ENCODE measurements at regions not wholly inside any gene's neighbourhood (a gene's known extent, or its start where the extent isn't known, plus 50 kb on each side); places are given as distances from the start of the nearest gene placed in this dataset.

- H3K9me3 ChIP-seq (ENCODE audit: control insufficient read depth in 1 of 2, low read length in 2 of 2) = no peaks in the 10 kb centered on the region
- no peaks in the 10 kb centered on the region for H3K4me1 ChIP-seq (ENCODE audit: insufficient read depth, low read length)
- POLR2A ChIA-PET (ENCODE audit: partially characterized antibody) = no interaction called here
- intact Hi-C loops (cut with micrococcal nuclease) = no loop called here
- CTCF ChIA-PET (ENCODE audit: partially characterized antibody) = no interaction called here
- no peak for DNase-seq
- Mint-ChIP-seq H3K27ac (no peak overlapping the region), H3K9me3 (no peaks in the 10 kb centered on the region), H3K36me3 (no peaks in the 10 kb centered on the region), H3K4me1 (no peaks in the 10 kb centered on the region), H3K4me3 (no peak overlapping the region), H3K27me3 (peaks cover 0 to 1% of the 10 kb centered on the region in 2 donors)
- no peak overlapping the region for H3K27ac ChIP-seq (ENCODE audit: low read depth, low read length)
- H3K4me3 ChIP-seq (ENCODE audit: low read length in 2 of 2) = no peak overlapping the region
- no peaks in the 10 kb centered on the region for H3K27me3 ChIP-seq (ENCODE audit: insufficient read depth, low read length)
- H3K36me3 ChIP-seq (ENCODE audit: insufficient read depth, low read length) = no peaks in the 10 kb centered on the region
Measured at GRCh38 chr5:160921423-160922285, 69.6 kb upstream of the ATP10B start.

GRCh38 chr5:160919626-160920025 is 67.6 kb upstream of the ATP10B start:
- H3K27ac ChIP-seq (ENCODE audit: low read depth, low read length) = no peak overlapping the region
- intact Hi-C loops (cut with micrococcal nuclease) = no loop called here
- Mint-ChIP-seq H3K4me3 (no peak overlapping the region), H3K9me3 (no peaks in the 10 kb centered on the region), H3K27me3 (peaks cover 0 to 3% of the 10 kb centered on the region in 2 donors), H3K4me1 (no peaks in the 10 kb centered on the region), H3K27ac (no peak overlapping the region), H3K36me3 (no peaks in the 10 kb centered on the region)
- no peaks in the 10 kb centered on the region for H3K27me3 ChIP-seq (ENCODE audit: insufficient read depth, low read length)
- no peaks in the 10 kb centered on the region for H3K4me1 ChIP-seq (ENCODE audit: insufficient read depth, low read length)
- no peak for DNase-seq
- no peaks in the 10 kb centered on the region for H3K36me3 ChIP-seq (ENCODE audit: insufficient read depth, low read length)
- ChIA-PET CTCF (ENCODE audit: partially characterized antibody) (no interaction called here), POLR2A (ENCODE audit: partially characterized antibody) (no interaction called here)
- H3K9me3 ChIP-seq (ENCODE audit: control insufficient read depth in 1 of 2, low read length in 2 of 2) = no peaks in the 10 kb centered on the region
- H3K4me3 ChIP-seq (ENCODE audit: low read length in 2 of 2) = no peak overlapping the region

GRCh38 chr5:160918386-160918785 is 66.4 kb upstream of the ATP10B start:
- H3K9me3 Mint-ChIP-seq = no peaks in the 10 kb centered on the region
- H3K4me3 Mint-ChIP-seq = no peak overlapping the region
- no peak overlapping the region for H3K4me3 ChIP-seq (ENCODE audit: low read length in 2 of 2)
- ChIA-PET POLR2A (ENCODE audit: partially characterized antibody) (no interaction called here), CTCF (ENCODE audit: partially characterized antibody) (no interaction called here)
- H3K4me1 Mint-ChIP-seq = no peaks in the 10 kb centered on the region
- no peaks in the 10 kb centered on the region for H3K27me3 ChIP-seq (ENCODE audit: insufficient read depth, low read length)
- H3K36me3 ChIP-seq (ENCODE audit: insufficient read depth, low read length) = no peaks in the 10 kb centered on the region
- H3K27ac ChIP-seq (ENCODE audit: low read depth, low read length) = no peak overlapping the region
- no peaks in the 10 kb centered on the region for H3K9me3 ChIP-seq (ENCODE audit: control insufficient read depth in 1 of 2, low read length in 2 of 2)
- H3K36me3 Mint-ChIP-seq = no peaks in the 10 kb centered on the region
- H3K27me3 Mint-ChIP-seq = peaks cover 0 to 3% of the 10 kb centered on the region in 2 donors
- DNase-seq = no peak
- H3K4me1 ChIP-seq (ENCODE audit: insufficient read depth, low read length) = no peaks in the 10 kb centered on the region
- no peak overlapping the region for H3K27ac Mint-ChIP-seq
- intact Hi-C loops (cut with micrococcal nuclease) = no loop called here

- Mint-ChIP-seq H3K9me3 (no peaks in the 10 kb centered on the region), H3K27me3 (peaks cover 2% of the 10 kb centered on the region in 2 donors)
Measured at GRCh38 chr5:160906090-160906489, 54.1 kb upstream of the ATP10B start.

GRCh38 chr5:160905285-160905684 is 53.3 kb upstream of the ATP10B start:
- H3K27me3 ChIP-seq (ENCODE audit: insufficient read depth, low read length) = no peaks in the 10 kb centered on the region
- no peaks in the 10 kb centered on the region for H3K9me3 Mint-ChIP-seq
- no peak overlapping the region for H3K27ac Mint-ChIP-seq
- H3K9me3 ChIP-seq (ENCODE audit: control insufficient read depth in 1 of 2, low read length in 2 of 2) = no peaks in the 10 kb centered on the region
- H3K36me3 Mint-ChIP-seq = no peaks in the 10 kb centered on the region
- no peaks in the 10 kb centered on the region for H3K36me3 ChIP-seq (ENCODE audit: insufficient read depth, low read length)
- intact Hi-C loops (cut with micrococcal nuclease) = no loop called here
- peaks cover 1 to 2% of the 10 kb centered on the region in 2 donors for H3K27me3 Mint-ChIP-seq
- H3K27ac ChIP-seq (ENCODE audit: low read depth, low read length) = no peak overlapping the region
- no peak overlapping the region for H3K4me3 ChIP-seq (ENCODE audit: low read length in 2 of 2)
- H3K4me1 ChIP-seq (ENCODE audit: insufficient read depth, low read length) = no peaks in the 10 kb centered on the region
- POLR2A ChIA-PET (ENCODE audit: partially characterized antibody) = no interaction called here
- no peaks in the 10 kb centered on the region for H3K4me1 Mint-ChIP-seq
- CTCF ChIA-PET (ENCODE audit: partially characterized antibody) = no interaction called here
- no peak overlapping the region for H3K4me3 Mint-ChIP-seq
- DNase-seq = no peak

More at GRCh38 chr5:160906090-160906489, 54.1 kb upstream of the ATP10B start:
- Histone ChIP-seq H3K27me3 (ENCODE audit: insufficient read depth, low read length) (no peaks in the 10 kb centered on the region), H3K4me3 (ENCODE audit: low read length in 2 of 2) (no peak overlapping the region), H3K27ac (ENCODE audit: low read depth, low read length) (no peak overlapping the region), H3K36me3 (ENCODE audit: insufficient read depth, low read length) (no peaks in the 10 kb centered on the region), H3K4me1 (ENCODE audit: insufficient read depth, low read length) (no peaks in the 10 kb centered on the region), H3K9me3 (ENCODE audit: control insufficient read depth in 1 of 2, low read length in 2 of 2) (no peaks in the 10 kb centered on the region)
- no peak overlapping the region for H3K4me3 Mint-ChIP-seq
- ChIA-PET POLR2A (ENCODE audit: partially characterized antibody) (no interaction called here), CTCF (ENCODE audit: partially characterized antibody) (no interaction called here)
- no peak for DNase-seq
- intact Hi-C loops (cut with micrococcal nuclease) = no loop called here
- no peak overlapping the region for H3K27ac Mint-ChIP-seq
- H3K4me1 Mint-ChIP-seq = no peaks in the 10 kb centered on the region
- H3K36me3 Mint-ChIP-seq = no peaks in the 10 kb centered on the region

- no peaks in the 10 kb centered on the region for H3K9me3 ChIP-seq (ENCODE audit: control insufficient read depth in 1 of 2, low read length in 2 of 2)
- no peaks in the 10 kb centered on the region for H3K4me1 ChIP-seq (ENCODE audit: insufficient read depth, low read length)
- CTCF ChIA-PET (ENCODE audit: partially characterized antibody) = no interaction called here
- H3K27me3 ChIP-seq (ENCODE audit: insufficient read depth, low read length) = no peaks in the 10 kb centered on the region
- no peaks in the 10 kb centered on the region for H3K9me3 Mint-ChIP-seq
- H3K27ac ChIP-seq (ENCODE audit: low read depth, low read length) = no peak overlapping the region
- H3K36me3 Mint-ChIP-seq = no peaks in the 10 kb centered on the region
- DNase-seq = no peak
- intact Hi-C loops (cut with micrococcal nuclease) = no loop called here
- peaks cover 1 to 2% of the 10 kb centered on the region in 2 donors for H3K27me3 Mint-ChIP-seq
- no peaks in the 10 kb centered on the region for H3K36me3 ChIP-seq (ENCODE audit: insufficient read depth, low read length)
- no peaks in the 10 kb centered on the region for H3K4me1 Mint-ChIP-seq
- no peak overlapping the region for H3K4me3 Mint-ChIP-seq
- H3K4me3 ChIP-seq (ENCODE audit: low read length in 2 of 2) = no peak overlapping the region
- POLR2A ChIA-PET (ENCODE audit: partially characterized antibody) = no interaction called here
- H3K27ac Mint-ChIP-seq = no peak overlapping the region
Measured at GRCh38 chr5:160904591-160904990, 52.6 kb upstream of the ATP10B start.

GRCh38 chr5:160903551-160903950 is 51.5 kb upstream of the ATP10B start:
- Mint-ChIP-seq H3K4me1 (no peaks in the 10 kb centered on the region), H3K36me3 (no peaks in the 10 kb centered on the region), H3K27me3 (peaks cover 0 to 1% of the 10 kb centered on the region in 2 donors), H3K4me3 (no peak overlapping the region), H3K27ac (no peak overlapping the region), H3K9me3 (no peaks in the 10 kb centered on the region)
- no peak overlapping the region for H3K4me3 ChIP-seq (ENCODE audit: low read length in 2 of 2)
- H3K9me3 ChIP-seq (ENCODE audit: control insufficient read depth in 1 of 2, low read length in 2 of 2) = no peaks in the 10 kb centered on the region
- intact Hi-C loops (cut with micrococcal nuclease) = no loop called here
- no peak overlapping the region for H3K27ac ChIP-seq (ENCODE audit: low read depth, low read length)
- POLR2A ChIA-PET (ENCODE audit: partially characterized antibody) = no interaction called here
- DNase-seq = no peak
- CTCF ChIA-PET (ENCODE audit: partially characterized antibody) = no interaction called here
- no peaks in the 10 kb centered on the region for H3K4me1 ChIP-seq (ENCODE audit: insufficient read depth, low read length)
- no peaks in the 10 kb centered on the region for H3K27me3 ChIP-seq (ENCODE audit: insufficient read depth, low read length)
- no peaks in the 10 kb centered on the region for H3K36me3 ChIP-seq (ENCODE audit: insufficient read depth, low read length)

Data from CD4-positive, alpha-beta memory T cell (primary cell).